Kidney tubule cell (primary cell): ENCODE measurements at regions not wholly inside any gene's neighbourhood (a gene's known extent, or its start where the extent isn't known, plus 50 kb on each side); places are given as distances from the start of the nearest gene placed in this dataset.
"Not testable (repeated sequence)": the region's sequence is repeated elsewhere in the genome, so short reads cannot be mapped to it uniquely, and the experiment has no call there.

ENCODE experiments used
- DNase-seq: peaks from one replicate; pipeline ENCODE4 v3.0.0-alpha.2; 2018; ENCODE audit warnings: low spot score

DNA sequence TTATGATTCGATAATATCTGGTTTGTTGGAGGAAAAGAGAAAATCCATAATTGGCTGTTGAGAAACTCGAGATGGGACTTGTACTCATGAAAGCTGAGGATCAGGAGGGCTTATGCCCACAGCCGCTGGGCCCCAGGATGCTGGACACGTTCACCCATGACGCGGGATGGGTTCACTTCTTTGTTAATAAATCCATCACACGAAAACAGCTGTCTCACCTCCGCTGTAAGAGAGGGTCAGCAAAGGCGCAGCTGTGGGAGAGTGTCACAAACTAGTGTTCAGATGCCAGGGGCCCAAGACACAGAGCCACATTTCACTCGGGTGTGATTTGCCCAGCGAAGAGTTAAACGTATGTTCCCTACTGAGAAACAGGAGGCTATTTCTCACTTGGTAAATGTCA, 315.1 kb downstream of the THBS2 start:
- no peak for DNase-seq

DNA sequence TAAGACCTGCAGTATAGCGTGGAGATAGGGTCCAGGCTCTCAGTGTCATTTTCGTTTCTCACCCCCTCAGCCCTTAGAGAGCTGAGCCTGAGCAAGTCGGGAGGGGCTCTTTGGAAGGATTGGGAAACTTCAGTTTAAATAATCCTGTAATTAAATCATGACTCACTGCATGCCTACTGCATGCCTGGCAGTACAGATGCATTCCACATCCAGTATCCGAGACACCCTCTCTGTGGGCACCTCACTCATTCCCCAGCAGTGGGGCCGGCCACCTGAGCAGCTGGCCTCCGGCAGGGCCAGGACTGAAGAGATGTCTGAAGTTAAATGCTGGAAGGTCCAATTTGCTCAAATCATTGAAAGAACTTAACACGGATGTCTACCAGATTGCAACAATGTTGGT, 316.6 kb downstream of the THBS2 start:
- DNase-seq: peak; percentile 22

DNA sequence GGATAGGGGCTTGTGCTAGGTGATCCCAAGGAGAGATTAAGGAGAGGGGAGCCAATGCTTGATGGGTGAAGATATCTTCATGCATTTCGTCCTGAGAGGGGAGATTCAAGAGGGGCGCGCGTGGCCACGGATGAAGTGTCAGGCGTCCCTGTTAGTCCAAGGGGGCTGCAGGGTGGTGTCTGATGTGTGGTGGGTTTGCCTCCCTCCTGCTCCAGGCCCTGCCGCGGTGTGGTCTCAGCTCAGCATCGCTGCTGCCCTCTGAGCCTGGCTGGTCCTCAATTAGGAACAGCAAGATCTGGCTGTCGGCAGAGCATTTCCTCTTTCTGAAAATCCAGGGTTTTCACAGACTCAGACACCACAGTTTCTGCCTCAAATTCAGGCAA, 318.0 kb downstream of the THBS2 start:
- DNase-seq: no peak

GRCh38 chr6:168934660-168935627, 318.7 kb downstream of the THBS2 start:
- no peak for DNase-seq

GRCh38 chr6:168932171-168932570, 321.5 kb downstream of the THBS2 start:
- not testable (repeated sequence) for DNase-seq

GRCh38 chr6:168931072-168931471, 322.6 kb downstream of the THBS2 start:
- DNase-seq: not testable (repeated sequence)

DNA sequence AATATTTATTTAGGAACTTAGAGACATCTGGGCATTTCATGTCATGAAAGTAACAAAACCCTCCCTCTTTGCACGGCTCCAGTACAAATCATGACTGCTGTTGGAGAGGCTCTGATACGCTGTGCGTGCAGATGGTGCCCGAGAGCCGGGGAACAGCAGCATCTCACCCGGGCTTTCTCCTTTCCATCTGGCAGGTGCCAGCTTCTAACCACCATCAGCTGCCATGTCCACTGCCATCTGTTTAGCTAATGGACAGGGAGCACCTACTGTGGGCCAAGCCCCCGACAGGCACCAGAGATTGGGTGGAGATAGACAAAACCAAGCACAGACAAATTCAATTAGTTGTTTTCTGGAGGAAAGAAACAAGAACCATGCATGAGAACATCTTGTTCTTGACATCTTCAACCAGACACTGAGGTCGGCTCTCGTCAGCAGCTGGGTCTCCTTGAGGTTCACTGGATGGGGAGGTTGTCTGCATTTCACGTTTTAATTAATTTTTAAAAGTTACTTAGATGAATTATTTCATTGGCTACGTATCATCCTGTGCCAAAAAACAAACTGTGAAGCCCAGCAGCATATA, 323.7 kb downstream of the THBS2 start:
- no peak for DNase-seq

DNA sequence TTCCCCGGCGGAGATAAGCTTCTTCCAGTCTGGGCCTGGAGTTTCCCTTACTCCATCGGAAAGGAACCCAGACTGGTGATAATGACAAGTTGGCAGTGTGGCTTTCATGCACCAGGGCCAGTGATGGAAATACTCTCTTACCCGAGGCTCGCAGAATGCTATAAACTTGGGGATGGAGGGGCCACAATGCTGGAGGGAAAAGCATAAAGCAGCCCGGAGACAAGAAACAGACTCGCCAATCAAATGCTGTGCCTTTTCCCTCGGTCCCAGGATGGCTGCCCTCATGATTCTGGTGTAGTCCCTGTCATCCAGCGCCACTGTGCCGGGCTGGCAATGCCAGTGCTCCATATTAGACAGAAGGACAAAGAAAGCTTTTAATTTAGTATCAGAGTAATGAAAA, 325.6 kb downstream of the THBS2 start:
- no peak for DNase-seq

DNA sequence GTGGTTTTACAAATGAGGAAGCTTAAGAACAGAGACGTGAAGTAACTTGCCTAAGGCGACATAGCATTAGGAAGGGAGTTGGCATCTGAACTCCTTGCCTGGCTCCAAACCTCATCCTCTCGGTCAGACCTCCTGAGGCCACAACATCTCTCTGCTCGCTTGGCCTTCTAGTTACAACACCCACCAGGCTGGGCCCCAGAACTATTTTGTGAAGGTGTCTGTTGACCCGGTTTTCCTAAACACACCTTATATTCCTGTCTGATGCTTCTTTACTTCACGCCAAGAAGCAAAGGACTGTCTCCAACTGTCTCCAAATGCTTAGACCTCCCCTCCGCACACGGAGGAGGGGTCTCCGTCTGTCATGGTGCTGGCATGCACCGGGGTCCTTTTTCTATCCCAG, 326.6 kb downstream of the THBS2 start:
- DNase-seq: no peak

DNA sequence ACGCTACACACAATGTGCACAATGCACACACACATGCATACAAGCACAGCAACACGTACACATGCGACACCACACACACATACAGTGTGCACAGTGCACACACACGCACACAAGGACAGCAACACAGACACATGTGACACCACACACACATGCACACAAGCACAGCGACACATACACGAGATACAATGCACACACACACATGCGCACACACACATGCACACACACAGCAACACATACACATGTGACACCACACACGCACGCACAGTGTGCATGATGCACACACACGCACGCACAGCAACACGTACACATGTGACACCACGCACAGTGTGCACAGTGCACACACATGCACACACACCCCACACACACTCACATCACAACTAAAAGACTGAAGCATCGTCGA, 327.3 kb downstream of the THBS2 start:
- no peak for DNase-seq

- no peak for DNase-seq
Observed at GRCh38 chr6:168925671-168926070, 328.0 kb downstream of the THBS2 start.

DNA sequence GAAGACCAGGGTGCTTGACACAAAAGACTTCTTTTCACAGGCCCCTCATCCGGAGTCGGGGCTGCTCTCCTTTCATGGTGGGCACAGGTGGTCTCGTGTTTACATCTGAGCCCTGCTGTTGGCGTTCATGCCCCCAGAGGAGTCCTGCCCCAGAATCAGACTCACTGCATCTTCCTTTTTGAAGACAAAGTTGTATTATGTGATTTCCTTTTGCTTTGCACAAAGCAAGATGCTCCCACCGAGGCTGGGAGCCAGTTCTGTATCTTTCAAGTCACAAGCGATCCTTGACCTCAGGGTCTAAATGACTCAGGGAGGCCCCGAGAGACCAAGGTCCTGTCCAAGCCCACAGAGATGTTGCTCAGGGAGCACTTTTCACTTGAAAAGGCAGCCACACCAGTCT, 330.5 kb downstream of the THBS2 start:
- DNase-seq: no peak

DNA sequence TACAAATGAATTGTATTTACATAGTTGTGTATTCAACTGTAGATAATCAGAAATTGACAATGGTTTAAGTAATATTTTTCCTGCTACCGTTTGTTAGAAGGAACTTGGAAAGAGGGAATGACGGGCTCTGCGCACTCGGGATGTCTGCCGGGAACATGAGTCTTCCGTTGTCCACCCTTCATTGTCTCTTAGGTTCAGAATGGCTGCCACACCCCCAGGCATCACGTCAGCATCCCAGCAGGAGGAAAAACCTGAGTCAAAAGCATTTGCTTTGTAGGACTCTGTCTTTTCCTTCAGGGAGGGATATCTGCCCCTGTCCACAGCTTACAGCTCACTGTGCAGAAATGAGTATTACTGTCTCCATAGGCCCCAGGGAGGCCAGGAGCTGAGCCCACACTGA, 331.2 kb downstream of the THBS2 start:
- no peak for DNase-seq

DNA sequence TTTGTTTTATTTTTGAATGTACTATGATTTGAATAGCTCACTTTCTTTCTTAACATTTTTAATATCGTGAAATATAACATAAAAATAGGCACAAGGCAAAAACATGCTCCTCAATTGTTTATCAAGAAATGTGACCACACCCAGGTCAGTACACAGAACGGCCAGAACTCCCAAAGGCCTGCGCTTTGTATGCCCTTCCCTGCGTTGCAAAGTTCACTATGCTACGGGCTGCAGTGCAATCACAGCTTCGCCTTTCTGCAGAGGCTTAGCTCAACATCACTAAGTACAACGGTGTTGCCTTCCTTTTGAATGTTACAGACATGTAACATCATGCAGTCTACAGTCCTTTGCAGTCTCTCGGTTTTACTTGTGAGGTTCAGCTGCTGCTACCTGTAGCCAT, 333.4 kb downstream of the THBS2 start:
- DNase-seq: no peak

- no peak for DNase-seq
Observed at GRCh38 chr6:168919470-168920179, 334.0 kb downstream of the THBS2 start.

DNA sequence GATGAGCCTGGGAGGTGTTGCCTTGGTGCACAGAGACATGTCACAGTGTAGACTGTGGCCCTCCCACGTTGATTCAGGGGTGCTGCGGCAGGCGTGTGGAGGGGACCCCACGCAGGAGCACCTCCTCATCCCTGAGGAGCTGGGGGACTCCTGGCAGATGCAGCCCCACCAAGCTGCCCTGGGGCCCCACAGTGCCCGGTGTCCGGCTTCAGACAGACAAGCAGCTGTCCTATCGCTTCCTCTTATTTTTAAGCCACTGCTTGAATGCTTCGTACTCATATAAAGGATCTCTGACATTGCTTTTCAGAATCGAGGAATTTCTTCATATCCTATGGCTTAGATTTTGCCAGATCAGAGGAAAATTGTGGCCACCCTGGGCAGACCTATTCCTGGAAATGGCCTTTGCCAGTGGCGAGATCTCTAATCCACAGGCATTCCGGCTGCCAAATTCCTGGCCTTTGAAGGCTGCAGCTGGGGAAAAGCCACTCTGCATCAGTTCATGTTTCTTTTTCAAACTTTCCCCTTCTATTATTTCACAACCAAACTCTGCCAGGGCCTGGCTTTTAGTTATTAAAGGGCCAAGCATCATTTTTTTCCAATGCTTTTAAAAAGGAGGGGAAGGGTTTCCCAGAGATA, 337.0 kb downstream of the THBS2 start:
- no peak for DNase-seq

- DNase-seq: no peak
Observed at GRCh38 chr6:168915855-168916254, 337.8 kb downstream of the THBS2 start.

GRCh38 chr6:168915242-168915641, 338.4 kb downstream of the THBS2 start:
- no peak for DNase-seq

DNA sequence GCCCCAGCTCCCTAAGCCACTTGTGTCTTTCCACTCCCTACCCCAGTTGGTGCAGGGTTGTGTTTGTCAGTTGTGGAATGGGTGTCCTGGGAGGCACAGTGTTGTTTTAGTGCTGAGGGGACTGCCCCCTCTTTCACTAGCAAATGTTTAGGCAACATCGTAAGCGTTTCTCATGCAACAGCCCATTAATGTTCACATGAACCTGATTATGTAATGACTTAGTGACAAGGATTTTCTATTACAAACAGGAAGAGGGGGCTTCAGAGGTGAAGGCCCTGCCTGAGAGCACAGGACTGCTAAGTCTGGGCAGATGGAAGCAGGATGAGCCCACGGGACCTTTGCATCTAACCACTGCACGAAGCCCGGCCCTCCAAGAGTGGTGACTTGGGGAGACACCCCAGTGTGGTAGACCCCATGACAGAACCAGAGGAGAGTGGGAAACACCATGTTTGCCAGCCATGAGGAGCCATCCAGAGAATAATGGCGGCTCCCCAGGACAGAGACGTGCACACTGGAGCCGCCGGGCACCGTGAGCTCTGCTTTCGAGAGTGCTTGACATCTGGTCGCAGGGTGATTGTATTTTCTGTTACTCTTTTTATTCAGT, 339.7 kb downstream of the THBS2 start:
- no peak for DNase-seq

DNA sequence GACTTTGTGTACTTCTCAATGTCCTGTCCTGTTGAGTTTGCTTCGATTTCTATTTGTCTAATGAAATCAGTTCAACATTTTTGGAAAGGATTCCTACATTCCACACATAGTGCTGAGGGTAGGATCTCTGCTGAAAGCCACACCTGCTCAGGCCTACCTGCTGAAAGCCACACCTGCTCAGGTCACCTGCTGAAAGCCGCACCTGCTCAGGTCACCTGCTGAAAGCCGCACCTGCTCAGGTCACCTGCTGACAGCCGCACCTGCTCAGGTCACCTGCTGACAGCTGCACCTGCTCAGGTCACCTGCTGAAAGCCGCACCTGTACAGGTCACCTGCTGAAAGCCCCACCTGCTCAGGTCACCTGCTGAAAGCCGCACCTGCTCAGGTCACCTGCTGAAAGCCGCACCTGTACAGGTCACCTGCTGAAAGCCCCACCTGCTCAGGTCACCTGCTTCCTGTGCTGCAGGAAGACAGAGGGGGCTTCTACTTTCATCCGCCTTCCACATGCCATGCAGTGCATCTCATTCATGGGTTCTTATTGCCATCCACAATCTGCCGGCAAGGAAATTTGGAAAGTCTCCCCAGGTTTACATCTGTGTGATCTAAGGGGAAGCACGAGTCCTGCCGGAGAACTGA, 340.3 kb downstream of the THBS2 start:
- not testable (repeated sequence) for DNase-seq

GRCh38 chr6:168909288-168909687, 344.4 kb downstream of the THBS2 start:
- no peak for DNase-seq

DNA sequence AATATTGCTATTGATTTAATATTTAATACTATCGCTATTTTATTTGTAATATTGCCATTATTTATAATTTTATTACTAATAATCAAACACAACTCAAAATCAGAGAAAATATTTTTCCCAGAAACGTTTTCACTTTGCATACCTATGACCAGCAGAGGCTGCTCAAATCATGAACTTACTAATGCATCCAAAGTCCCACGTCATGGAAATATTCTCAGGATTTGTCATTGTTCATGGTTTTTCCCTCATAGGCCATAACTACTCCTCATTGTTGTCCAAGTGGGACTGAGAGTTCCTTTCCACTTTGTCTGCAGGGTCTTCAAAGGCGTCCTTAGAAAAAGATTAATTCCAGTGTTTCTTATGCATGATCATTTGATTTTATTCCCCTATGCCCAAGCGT, 344.8 kb downstream of the THBS2 start:
- DNase-seq: no peak
